Panc1 (cell line): ENCODE measurements at regions not wholly inside any gene's neighbourhood (a gene's known extent, or its start where the extent isn't known, plus 50 kb on each side); places are given as distances from the start of the nearest gene placed in this dataset.

Experiments used
- ATAC-seq: fragments of 200-7000 bp; cut with Tn5 transposase; 2 replicates; pipeline ENCODE4 v1.9.1; 2020; ENCODE audit warnings: mild to moderate bottlenecking, moderate library complexity
- BruUV-seq: library from RNA; stranded (reverse); fragments of 400-500 nt; replicated peaks from 2 replicates; lab custom pipeline; 2021; lab: Mats Ljungman, UMichigan
- CTCF ChIA-PET: fragments of 300-600 bp; sonication (Branson Sonifier 250); formaldehyde crosslinking; loops from one replicate; lab custom pipeline; 2022; ENCODE audit warnings: antibody characterized with exemption; lab: Charles Lee
- POLR2A ChIA-PET: fragments of 300-600 bp; sonication (Branson Sonifier 250); formaldehyde crosslinking; loops from one replicate; lab custom pipeline; 2022; ENCODE audit warnings: antibody characterized with exemption; lab: Charles Lee
- DNase-seq: peaks from one replicate; pipeline ENCODE4 v3.0.0-alpha.2; 2010; ENCODE audit warnings: low read depth, low spot score
- H3K27ac ChIP-seq: 2 replicates; pipeline ENCODE4 v1.5.1; 2011; ENCODE audit warnings: mild to moderate bottlenecking, low read length, inconsistent platforms
- H3K27me3 ChIP-seq: fragments of 200-500 bp; sonication (Bioruptor generic); 2 replicates; pipeline ENCODE4 v1.6.0; 2014; ENCODE audit warnings: low read length, inconsistent platforms; ENCODE audit not compliant: control insufficient read depth, insufficient read depth
- H3K36me3 ChIP-seq: fragments of 200-500 bp; sonication (Bioruptor generic); 2 replicates; pipeline ENCODE4 v1.5.1; 2014; ENCODE audit warnings: inconsistent platforms, mild to moderate bottlenecking, low read length, moderate library complexity; ENCODE audit not compliant: control insufficient read depth, insufficient read depth
- H3K4me1 ChIP-seq: 2 replicates; pipeline ENCODE4 v1.5.1; 2011; ENCODE audit warnings: inconsistent platforms, mild to moderate bottlenecking, low read length, moderate library complexity; ENCODE audit not compliant: control insufficient read depth, insufficient read depth
- H3K4me3 ChIP-seq, 2 experiments: 2 replicates each; pipeline ENCODE4 v1.5.1; 2011 to 2012; ENCODE audit warnings: low read depth in 2 of 2, low read length in 2 of 2, mild to moderate bottlenecking in 2 of 2, inconsistent platforms in 1 of 2, moderate library complexity in 1 of 2
- H3K9me3 ChIP-seq: fragments of 200-500 bp; sonication (Bioruptor generic); 2 replicates; pipeline ENCODE4 v1.5.1; 2014; ENCODE audit warnings: low read depth, mild to moderate bottlenecking, inconsistent platforms, low read length, moderate library complexity; ENCODE audit not compliant: control insufficient read depth, insufficient read depth
- POLR2AphosphoS5 ChIP-seq: IDR thresholded peaks from 2 replicates; pipeline ENCODE4 v1.6.1; 2012; ENCODE audit warnings: mild to moderate bottlenecking, low read depth, low read length, moderate library complexity
- SIN3A ChIP-seq: IDR thresholded peaks from 2 replicates; pipeline ENCODE4 v1.6.1; 2012; ENCODE audit warnings: low read depth, mild to moderate bottlenecking, low read length, moderate library complexity, borderline replicate concordance; ENCODE audit not compliant: insufficient read depth
- TCF7L2 ChIP-seq: IDR thresholded peaks from 2 replicates; pipeline ENCODE4 v1.6.1; 2011; ENCODE audit warnings: mild to moderate bottlenecking, low read depth, low read length, inconsistent platforms
- in situ Hi-C: cut with HindIII; loops from 2 replicates; pipeline ENCODE4 v1.10.0; 2016; ENCODE audit warnings: low sequenced_read_pairs, low pct_unique_long_range_greater_than_20kb
- intact Hi-C: fragments of 100-400 bp; cut with micrococcal nuclease; formaldehyde crosslinking; loops from one replicate; pipeline ENCODE4 v1.10.0; 2022; ENCODE audit not compliant: unreplicated experiment
- TF ChIP-seq, protein P1 (sequence below), 2 experiments: IDR thresholded peaks; 2 replicates each; pipeline ENCODE4 v1.6.1; 2011 to 2012; ENCODE audit warnings: low read depth in 2 of 2, control low read depth in 1 of 2, low read length in 1 of 2, mild to moderate bottlenecking in 1 of 2, moderate library complexity in 1 of 2; ENCODE audit not compliant: insufficient read depth in 1 of 2
- TF ChIP-seq, protein P2 (sequence below): fragments of 450-650 bp; IDR thresholded peaks from 2 replicates; pipeline ENCODE4 v1.5.1; 2017; ENCODE audit warnings: mild to moderate bottlenecking

DNA sequence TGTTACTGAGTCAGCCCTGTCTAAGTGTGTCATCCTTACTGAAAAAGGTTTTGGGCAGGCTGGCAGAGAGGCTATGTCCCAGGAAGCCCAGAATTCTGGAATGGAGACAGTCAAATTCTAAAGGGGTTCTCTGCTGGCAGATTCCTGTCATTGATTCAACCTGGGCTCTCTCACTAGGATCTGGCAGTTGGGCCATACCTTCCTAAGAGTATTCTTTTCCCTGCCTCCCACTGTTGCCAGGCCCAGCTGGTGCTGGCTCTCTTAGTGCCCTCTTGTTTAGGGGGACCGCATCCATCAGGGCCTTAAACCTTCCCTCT lies 85.0 kb upstream of the EGLN3 start:
- no TSS peak for BruUV-seq
- ATAC-seq: no peak
- CTCF ChIA-PET: no interaction called here
- intact Hi-C loops (no loop called here), in situ Hi-C loops (no loop called here)
- no peaks in the 10 kb centered on the region for H3K9me3 ChIP-seq
- H3K4me3 ChIP-seq: no peak overlapping the region
- H3K4me1 ChIP-seq: no peaks in the 10 kb centered on the region
- H3K27me3 ChIP-seq: no peaks in the 10 kb centered on the region
- no peak overlapping the region for H3K27ac ChIP-seq
- POLR2A ChIA-PET: no interaction called here
- no peak for DNase-seq
- TF ChIP-seq SIN3A (no peak), POLR2AphosphoS5 (no peak), TCF7L2 (no peak)
- TF ChIP-seq, protein P1, sequence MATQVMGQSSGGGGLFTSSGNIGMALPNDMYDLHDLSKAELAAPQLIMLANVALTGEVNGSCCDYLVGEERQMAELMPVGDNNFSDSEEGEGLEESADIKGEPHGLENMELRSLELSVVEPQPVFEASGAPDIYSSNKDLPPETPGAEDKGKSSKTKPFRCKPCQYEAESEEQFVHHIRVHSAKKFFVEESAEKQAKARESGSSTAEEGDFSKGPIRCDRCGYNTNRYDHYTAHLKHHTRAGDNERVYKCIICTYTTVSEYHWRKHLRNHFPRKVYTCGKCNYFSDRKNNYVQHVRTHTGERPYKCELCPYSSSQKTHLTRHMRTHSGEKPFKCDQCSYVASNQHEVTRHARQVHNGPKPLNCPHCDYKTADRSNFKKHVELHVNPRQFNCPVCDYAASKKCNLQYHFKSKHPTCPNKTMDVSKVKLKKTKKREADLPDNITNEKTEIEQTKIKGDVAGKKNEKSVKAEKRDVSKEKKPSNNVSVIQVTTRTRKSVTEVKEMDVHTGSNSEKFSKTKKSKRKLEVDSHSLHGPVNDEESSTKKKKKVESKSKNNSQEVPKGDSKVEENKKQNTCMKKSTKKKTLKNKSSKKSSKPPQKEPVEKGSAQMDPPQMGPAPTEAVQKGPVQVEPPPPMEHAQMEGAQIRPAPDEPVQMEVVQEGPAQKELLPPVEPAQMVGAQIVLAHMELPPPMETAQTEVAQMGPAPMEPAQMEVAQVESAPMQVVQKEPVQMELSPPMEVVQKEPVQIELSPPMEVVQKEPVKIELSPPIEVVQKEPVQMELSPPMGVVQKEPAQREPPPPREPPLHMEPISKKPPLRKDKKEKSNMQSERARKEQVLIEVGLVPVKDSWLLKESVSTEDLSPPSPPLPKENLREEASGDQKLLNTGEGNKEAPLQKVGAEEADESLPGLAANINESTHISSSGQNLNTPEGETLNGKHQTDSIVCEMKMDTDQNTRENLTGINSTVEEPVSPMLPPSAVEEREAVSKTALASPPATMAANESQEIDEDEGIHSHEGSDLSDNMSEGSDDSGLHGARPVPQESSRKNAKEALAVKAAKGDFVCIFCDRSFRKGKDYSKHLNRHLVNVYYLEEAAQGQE (IDR thresholded peaks at IDR 0.05; ENCODE audit: insufficient read depth in 1 of 2, low read depth in 2 of 2, low read length in 1 of 2): no peak
- TF ChIP-seq, protein P2, sequence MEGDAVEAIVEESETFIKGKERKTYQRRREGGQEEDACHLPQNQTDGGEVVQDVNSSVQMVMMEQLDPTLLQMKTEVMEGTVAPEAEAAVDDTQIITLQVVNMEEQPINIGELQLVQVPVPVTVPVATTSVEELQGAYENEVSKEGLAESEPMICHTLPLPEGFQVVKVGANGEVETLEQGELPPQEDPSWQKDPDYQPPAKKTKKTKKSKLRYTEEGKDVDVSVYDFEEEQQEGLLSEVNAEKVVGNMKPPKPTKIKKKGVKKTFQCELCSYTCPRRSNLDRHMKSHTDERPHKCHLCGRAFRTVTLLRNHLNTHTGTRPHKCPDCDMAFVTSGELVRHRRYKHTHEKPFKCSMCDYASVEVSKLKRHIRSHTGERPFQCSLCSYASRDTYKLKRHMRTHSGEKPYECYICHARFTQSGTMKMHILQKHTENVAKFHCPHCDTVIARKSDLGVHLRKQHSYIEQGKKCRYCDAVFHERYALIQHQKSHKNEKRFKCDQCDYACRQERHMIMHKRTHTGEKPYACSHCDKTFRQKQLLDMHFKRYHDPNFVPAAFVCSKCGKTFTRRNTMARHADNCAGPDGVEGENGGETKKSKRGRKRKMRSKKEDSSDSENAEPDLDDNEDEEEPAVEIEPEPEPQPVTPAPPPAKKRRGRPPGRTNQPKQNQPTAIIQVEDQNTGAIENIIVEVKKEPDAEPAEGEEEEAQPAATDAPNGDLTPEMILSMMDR: no peak
- H3K36me3 ChIP-seq: no peaks in the 10 kb centered on the region

DNA sequence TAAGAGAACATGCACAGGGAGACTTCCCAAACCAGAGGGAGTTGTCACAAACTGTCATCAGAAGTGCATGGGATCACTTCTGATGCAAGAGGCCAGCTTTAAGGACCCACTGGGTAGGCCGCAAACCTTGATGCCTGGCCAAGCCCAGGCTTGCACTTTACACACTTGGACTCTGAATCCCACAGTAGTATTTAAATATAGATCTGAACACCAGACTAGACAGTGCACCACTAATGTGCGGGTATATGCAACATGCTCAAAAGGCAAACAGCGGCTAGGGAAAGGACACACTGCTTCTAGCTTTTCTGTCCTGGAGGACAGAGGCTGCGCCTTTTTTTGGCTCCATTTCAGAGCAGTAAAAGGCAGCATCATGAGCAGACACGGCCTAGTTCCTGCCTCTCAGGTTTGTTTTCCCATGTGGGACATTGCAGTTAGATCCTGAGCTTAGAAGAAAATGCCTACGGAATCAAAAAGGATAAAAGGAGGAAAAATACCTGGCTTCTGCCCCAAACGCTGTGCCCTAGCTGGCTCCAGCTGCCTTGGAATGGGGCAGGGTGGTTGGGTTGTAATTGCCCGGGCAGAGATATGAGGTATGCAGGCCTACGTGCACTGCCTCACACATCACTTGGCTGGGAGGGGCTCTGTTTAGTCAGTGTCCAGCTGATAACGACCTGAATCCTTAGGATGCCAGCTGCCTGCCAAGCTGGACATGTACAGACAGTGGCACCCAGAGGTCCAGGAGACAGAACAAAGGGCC lies 84.5 kb upstream of the EGLN3 start:
- in situ Hi-C loops: no loop called here
- intact Hi-C loops: no loop called here
- ChIA-PET CTCF (no interaction called here), POLR2A (no interaction called here)
- Histone ChIP-seq H3K36me3 (no peaks in the 10 kb centered on the region), H3K4me3 (no peak overlapping the region), H3K9me3 (no peaks in the 10 kb centered on the region), H3K27me3 (no peaks in the 10 kb centered on the region), H3K27ac (no peak overlapping the region), H3K4me1 (no peaks in the 10 kb centered on the region)
- no TSS peak for BruUV-seq
- ATAC-seq (no peak), DNase-seq (no peak)
- TF ChIP-seq, protein P2: no peak
- TF ChIP-seq POLR2AphosphoS5: no peak
- TF ChIP-seq, protein P1 (IDR thresholded peaks at IDR 0.05; ENCODE audit: insufficient read depth in 1 of 2, low read depth in 2 of 2, low read length in 1 of 2): no peak
- no peak for TF ChIP-seq SIN3A
- TF ChIP-seq TCF7L2: no peak
